ENCODE measurements at regions not wholly inside any gene's neighbourhood (a gene's known extent, or its start where the extent isn't known, plus 50 kb on each side); places are given as distances from the start of the nearest gene placed in this dataset.
"Not testable (repeated sequence)": the region's sequence is repeated elsewhere in the genome, so short reads cannot be mapped to it uniquely, and the experiment has no call there.

GRCh38 chr15:67939588-67940323, 99.9 kb upstream of the RNU6-1 start:
- TF ChIP-seq CTCF (conservative IDR thresholded peaks at IDR 0.05 in 1 of 2, IDR thresholded peaks at IDR 0.05 in 1 of 2; ENCODE audit: low read depth in 1 of 2, low read length in 2 of 2); EZH2 (IDR thresholded peaks at IDR 0.05; ENCODE audit: low read length, missing control alignments): not testable (repeated sequence)

Data from fibroblast of lung (primary cell).